ENCODE measurements at regions not wholly inside any gene's neighbourhood (a gene's known extent, or its start where the extent isn't known, plus 50 kb on each side); places are given as distances from the start of the nearest gene placed in this dataset.

GRCh38 chr16:85252461-85252860 is 140.2 kb upstream of the CIBAR2 start:
- Mint-ChIP-seq H3K4me3 (no peak overlapping the region), H3K36me3 (ENCODE audit: insufficient read depth in 1 of 3, low read depth in 3 of 3) (no peaks in the 10 kb centered on the region; a peak in 1 of 7 replicates), H3K9me3 (no peaks in the 10 kb centered on the region), H3K4me1 (peaks cover 0 to 13% of the 10 kb centered on the region in 2 experiments; a peak in 2 of 4 replicates), H3K27me3 (ENCODE audit: low read depth) (no peaks in the 10 kb centered on the region), H3K27ac (no peak overlapping the region; a peak in 1 of 7 replicates)
- Histone ChIP-seq H3K23me2 (ENCODE audit: insufficient read length, low read depth, low read length, poor library complexity, severe bottlenecking) (no peaks in the 10 kb centered on the region), H3K79me1 (ENCODE audit: insufficient read depth, low read depth, low read length, poor library complexity, severe bottlenecking) (no peaks in the 10 kb centered on the region), H3T11ph (ENCODE audit: low read length) (no peak overlapping the region), H4K8ac (replicated peaks; ENCODE audit: insufficient read length, low read depth, low read length) (no peak overlapping the region), H3K9ac (ENCODE audit: extremely low read depth, insufficient read length, low read length) (no peak overlapping the region), H2BK5ac (ENCODE audit: insufficient read length, low read length) (no peak overlapping the region), H3K4me2 (ENCODE audit: insufficient read depth, insufficient read length, low read length) (no peak overlapping the region), H2BK12ac (ENCODE audit: insufficient read length, low read depth, low read length) (no peak overlapping the region), H4K91ac (ENCODE audit: insufficient read length, low read depth, low read length) (no peak overlapping the region), H3K4ac (ENCODE audit: low read depth, low read length) (no peak overlapping the region), H3K79me2 (ENCODE audit: insufficient read depth, low read length) (no peaks in the 10 kb centered on the region; the same call in 1 of the 2 replicates), H3K18ac (ENCODE audit: insufficient read length, low read depth, low read length) (no peak overlapping the region), H3K27me3 (ENCODE audit: insufficient read depth, low read length) (no peaks in the 10 kb centered on the region), H3K27ac (ENCODE audit: insufficient read length, low read depth, low read length) (no peak overlapping the region), H3K23ac (ENCODE audit: insufficient read length, low read depth, low read length) (no peak overlapping the region), H2BK20ac (ENCODE audit: low read depth, low read length, poor library complexity, severe bottlenecking) (no peak overlapping the region), H2AK5ac (ENCODE audit: insufficient read length, low read length) (no peak overlapping the region), H2BK15ac (ENCODE audit: low read depth, low read length) (no peak overlapping the region), H3K14ac (ENCODE audit: insufficient read depth, low read length) (no peak overlapping the region; the same call in 1 of the 2 replicates), H3K9me3 (ENCODE audit: control insufficient read depth, low read depth, low read length) (no peaks in the 10 kb centered on the region), H3K56ac (ENCODE audit: insufficient read length, low read depth, low read length) (no peak overlapping the region), H2AFZ (ENCODE audit: low read length) (no peak overlapping the region), H4K5ac (ENCODE audit: insufficient read length, low read depth, low read length) (no peak overlapping the region), H4K20me1 (ENCODE audit: control insufficient read depth, insufficient read depth, insufficient read length) (peaks cover 4% of the 10 kb centered on the region), H2BK120ac (ENCODE audit: low read depth, low read length, poor library complexity, severe bottlenecking) (no peak overlapping the region), H3K4me1 (ENCODE audit: insufficient read depth, low read length) (no peaks in the 10 kb centered on the region)
- no peak for TF ChIP-seq CTCF (conservative IDR thresholded peaks at IDR 0.05)
- no CpG with 5 or more reads among the region's 9 CpGs for WGBS (ENCODE audit: extremely low coverage, insufficient read length, low lambda C conversion rate)
- DNase-seq, result no peak

Measured in H9 (cell line).